COLO829 (cell line): ENCODE measurements at regions not wholly inside any gene's neighbourhood (a gene's known extent, or its start where the extent isn't known, plus 50 kb on each side); places are given as distances from the start of the nearest gene placed in this dataset.

ENCODE experiments used
- DNase-seq: peaks from one replicate; pipeline ENCODE4 v3.0.0; 2012; ENCODE audit warnings: low spot score

GRCh38 chr7:41832941-41833340 lies 130.1 kb upstream of the INHBA start:
- DNase-seq: peak; percentile 19

DNA sequence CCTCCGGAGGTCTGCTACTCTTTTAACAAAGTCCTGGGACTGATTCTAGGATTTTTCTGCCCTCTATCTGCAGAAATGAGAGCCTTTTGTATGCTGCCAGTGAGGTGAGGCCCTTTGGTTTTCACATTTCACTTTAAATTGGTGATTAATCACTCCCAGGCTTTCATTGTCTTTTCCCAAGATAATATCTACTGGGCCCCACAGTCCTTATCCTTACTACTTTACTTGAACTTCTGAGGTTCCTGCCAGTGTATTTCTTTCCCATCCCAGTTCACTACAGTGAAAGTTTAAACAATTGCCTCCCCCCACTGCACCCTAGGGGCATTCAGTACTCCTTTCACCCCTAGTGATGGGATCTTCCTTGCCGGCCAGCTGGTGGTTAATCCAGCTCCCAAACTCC lies 127.4 kb upstream of the INHBA start:
- DNase-seq: no peak

DNA sequence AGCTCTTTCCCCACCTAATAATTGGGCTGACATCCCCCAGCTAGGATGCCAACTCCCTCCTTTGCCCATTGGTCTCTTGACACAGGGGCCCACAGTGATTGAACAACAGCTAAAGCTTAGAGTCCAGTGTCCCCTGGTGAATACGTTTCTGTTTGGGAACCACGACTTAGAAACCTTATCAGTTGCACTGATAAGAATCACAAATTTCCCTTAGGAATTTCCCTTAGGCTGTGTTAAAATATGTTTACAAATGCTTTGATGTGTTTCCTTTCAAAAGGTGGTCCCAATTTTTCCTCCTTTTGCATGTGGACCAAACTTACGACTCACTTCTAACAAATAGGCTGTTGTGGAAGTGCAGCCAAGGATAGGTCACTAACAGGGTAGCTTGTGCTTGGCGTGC lies 126.0 kb upstream of the INHBA start:
- no peak for DNase-seq

DNA sequence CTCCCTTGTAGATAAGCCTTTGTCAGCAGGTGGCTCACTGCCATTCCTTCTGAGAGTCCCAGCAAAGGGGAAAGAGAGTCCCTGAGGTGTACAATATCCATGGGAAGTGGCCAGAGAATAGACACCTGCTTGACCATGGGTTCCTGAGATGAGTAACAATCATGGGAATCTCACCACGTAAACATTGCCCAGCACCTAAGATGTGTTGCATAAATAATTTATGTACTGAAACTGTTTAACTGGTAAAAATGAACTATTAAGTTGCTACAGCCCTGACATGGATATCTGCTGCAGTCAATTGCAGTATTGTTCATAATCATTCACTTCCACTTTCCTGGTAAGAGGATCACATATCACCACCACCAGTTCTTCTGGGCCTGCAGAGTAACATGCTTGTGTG lies 123.8 kb upstream of the INHBA start:
- DNase-seq: no peak

DNA sequence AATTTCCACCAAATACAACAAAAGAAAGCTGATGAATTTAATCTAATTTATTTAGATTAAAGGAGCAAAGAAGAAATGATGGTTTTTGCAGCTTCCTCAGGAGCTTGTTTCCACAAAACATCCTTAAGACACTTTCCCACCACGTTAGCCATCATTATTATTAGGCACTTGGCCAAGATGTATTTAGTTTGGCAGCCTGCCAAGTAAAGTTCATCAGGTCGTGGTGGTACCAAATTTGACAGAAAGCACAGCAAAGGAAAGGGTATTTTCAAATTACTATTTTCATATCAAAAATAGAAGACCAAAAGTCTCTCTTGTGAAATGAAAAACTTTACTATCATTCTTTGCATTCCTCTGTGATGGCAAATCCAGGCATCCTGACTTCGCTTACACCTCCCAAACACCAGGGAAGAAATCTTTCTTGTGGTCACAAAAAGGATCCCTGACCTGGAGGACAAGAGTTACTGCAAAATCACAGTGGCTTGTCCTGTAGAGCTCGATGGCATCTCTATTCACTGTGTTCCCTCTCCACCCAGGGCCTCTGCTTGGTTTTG lies 123.1 kb upstream of the INHBA start:
- DNase-seq: no peak

DNA sequence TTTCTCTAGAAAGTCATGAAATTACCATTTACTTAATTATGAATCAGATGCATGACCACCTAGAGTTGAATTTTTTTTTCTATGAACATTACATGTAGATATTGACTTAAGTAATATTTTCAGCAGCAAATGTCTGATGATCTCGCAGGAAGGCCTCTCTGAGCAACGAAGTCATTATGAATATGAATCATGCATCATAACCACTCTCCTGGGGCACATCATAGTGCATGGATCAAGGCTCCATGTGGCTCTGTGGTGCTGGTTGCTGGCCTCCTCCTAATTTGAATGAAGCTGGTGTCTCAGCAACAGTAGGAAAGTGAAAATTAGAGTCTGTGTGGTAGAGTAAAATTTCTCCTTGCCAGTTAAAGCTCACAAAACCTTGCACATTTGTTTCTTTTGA lies 121.4 kb upstream of the INHBA start:
- no peak for DNase-seq

- no peak for DNase-seq
These were observed 119.4 kb upstream of the INHBA start for GRCh38 chr7:41822259-41822817.

DNA sequence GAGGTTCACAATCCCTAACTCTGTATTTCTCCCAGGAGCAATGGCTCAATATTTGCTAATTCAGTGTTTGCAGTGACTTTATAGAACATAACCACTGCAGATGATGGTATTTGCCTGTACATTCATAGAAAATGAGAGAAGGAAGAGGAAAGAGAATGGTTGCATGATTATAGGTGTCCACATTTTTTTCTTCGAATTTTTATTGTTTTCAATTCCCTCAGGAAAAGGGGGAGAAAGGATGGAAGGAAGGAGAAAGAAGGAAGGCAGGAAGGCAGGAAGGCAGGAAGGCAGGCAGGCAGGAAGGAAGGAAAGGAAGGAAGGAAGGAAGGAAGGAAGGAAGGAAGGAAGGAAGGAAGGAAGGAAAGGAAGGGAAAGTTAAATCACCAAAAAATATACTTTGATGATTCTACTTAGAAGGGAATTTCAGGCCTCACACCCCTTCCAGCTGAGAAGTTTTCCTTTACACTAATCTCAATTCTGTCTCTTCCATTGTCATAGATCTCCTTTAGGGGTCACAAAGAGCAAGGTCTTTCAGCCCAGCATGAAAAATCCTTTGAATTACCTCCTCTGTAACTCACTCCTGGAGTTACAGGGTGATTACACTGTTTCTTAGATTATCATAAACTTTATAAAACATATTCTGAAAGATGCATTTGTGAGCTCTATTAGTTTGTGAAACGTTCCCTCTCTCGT lies 118.8 kb upstream of the INHBA start:
- no peak for DNase-seq

DNA sequence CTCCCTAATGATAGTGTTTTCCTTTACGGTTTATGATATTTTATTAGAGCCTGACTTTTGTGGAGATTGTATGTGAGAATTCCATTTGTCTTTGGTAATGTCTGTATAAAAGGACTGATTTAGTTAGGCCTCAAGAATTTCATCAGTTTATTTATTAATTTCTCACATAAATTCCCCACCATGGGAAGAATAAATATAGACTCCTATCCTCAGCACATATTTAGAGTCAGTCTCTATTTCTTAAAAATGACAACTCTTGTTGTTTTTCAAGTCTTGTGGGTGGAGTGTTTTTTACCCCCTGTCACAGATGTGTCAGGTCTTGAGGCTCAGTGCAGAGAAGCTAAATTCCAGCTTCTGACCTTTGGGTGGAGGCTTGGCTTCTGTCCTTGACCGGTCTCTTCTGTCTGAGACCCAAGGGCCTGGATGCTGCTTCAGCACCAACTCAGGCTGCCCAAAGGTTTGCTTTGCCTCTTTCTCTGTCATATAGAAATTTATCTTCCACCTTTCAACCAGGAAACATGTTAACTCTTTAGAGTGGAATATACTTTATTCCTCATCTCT lies 117.3 kb upstream of the INHBA start:
- no peak for DNase-seq

- DNase-seq: no peak
These were observed 116.8 kb upstream of the INHBA start for GRCh38 chr7:41819645-41820044.

GRCh38 chr7:41818765-41819398 lies 116.0 kb upstream of the INHBA start:
- no peak for DNase-seq

GRCh38 chr7:41817386-41817785 lies 114.5 kb upstream of the INHBA start:
- no peak for DNase-seq

- no peak for DNase-seq
These were observed 113.2 kb upstream of the INHBA start for GRCh38 chr7:41816111-41816510.

- no peak for DNase-seq
These were observed 112.0 kb upstream of the INHBA start for GRCh38 chr7:41814888-41815287.

GRCh38 chr7:41813286-41813685 lies 110.4 kb upstream of the INHBA start:
- DNase-seq: no peak

DNA sequence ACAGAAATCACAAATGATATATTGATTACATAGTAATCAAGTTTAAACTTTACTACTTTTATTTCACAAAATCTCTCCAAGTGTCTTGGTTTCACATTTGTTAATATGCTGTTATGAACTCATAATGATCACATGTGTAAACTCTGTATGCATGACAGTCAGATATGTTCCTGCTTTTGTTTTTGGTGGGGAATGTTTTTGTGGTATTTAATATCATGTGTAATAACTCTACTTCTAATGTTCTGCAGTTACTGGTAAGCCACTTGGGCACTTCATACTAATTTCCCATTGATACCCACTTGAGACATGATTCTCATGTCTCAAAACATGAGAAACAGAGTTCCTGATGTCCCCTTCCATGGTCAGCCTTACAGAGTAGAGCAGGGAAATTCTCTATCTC lies 109.1 kb upstream of the INHBA start:
- no peak for DNase-seq

DNA sequence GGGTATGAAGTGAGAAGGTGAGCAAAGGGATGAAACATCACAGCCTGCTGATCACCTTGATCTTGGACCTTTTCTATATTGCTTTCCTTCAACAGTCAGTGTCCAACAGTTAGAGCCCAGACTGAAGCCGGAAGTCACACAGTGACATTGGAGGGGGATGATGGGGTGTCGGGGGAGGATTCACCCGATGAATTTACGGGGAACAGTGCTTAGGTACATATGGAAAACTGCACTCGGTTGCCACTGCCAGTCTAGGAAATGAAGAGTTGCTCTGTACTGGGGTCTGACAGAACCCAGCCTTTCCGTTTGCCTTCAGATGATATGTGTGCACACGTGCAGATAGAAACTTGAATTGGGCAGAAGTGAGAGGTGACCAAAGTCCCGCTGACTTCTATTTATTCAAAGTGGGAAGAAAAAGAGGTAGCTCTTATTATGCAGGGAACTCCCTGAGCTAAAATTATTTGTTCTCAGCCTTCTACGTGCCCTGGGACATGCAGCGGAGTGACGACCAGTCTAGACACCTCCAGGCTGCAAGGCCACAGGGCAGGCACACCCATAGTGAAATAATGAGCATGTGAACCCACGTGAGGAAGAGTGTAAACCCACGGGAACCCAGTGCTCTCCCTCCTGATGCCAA lies 107.2 kb upstream of the INHBA start:
- no peak for DNase-seq

DNA sequence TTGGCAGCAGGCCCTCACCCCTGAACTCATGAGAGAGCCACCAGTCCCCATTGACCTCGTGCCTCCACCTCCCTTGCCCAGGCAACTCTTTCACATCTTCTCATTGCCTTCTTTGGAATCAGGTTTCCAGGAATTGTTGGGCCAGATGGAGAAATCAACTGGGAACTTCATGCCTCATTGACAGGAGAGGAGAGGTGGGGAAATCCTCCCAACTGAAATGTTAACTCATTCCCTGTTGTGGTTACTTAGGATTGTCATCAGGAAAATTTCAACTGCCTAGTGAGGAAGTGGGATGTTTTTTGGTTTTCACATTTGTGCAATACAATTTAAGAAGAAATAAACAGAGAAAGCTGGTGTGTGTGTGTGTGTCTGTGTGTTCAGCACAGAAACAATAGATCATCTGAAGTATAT lies 106.6 kb upstream of the INHBA start:
- no peak for DNase-seq

DNA sequence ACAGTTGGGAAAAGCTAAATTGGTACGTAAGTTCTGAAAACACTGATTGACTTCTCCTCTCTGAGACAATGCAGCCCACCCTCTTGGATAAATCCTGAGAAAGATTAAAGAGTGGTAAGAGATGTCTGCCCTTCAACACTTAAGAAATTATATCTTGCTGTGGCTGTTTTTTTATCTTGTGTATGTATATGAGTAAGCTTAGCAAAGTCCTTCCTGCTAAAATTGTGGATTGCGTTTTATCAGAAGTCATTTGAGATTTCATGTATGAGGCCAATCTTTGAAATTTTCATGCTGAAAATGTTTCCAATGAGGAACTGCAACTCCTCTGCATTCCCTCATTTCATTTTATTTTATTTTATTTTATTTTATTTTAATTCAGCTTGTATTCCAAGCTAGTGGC lies 106.2 kb upstream of the INHBA start:
- no peak for DNase-seq

DNA sequence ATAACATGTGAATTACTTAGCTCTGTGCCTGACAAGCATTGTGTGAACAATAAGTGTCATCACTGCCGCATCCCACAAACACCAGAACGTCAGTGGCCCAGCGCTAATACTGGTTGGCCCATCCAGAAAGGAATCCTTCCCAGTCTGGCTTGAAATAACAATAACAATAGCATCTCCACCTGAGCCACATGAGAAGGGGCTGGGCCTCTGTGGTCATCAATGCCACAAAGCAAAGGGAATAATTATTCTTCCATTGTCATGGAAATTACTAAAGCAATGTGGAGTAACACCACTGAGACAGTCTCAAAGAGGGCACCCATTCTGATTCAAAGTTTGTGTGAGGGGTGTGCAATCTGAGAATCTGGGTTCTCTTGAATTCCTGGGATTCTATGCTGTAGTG lies 105.7 kb upstream of the INHBA start:
- DNase-seq: no peak

- DNase-seq: no peak
These were observed 100.7 kb upstream of the INHBA start for GRCh38 chr7:41803569-41803968.

DNA sequence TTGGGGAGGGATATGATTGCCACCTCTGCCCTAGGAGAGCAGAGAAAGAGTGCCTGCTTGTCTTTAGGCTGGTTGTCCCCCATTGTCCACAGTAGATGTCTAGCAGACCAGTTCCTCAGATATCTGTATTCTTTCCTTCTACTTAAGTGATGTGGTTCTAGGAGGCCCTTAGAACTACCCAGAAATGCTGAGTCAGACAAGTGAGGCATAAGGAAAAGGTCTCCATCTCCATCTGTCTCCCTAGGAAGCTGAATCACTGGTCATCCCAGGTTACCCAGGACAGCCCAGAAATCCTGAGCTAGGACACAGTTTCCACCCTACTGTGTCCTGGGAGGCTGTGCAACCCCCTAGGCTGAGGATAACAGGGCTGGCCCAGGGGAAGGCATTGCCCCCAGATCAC lies 93.4 kb upstream of the INHBA start:
- no peak for DNase-seq
